Uterus (tissue), 3 donors: ENCODE measurements at regions not wholly inside any gene's neighbourhood (a gene's known extent, or its start where the extent isn't known, plus 50 kb on each side); places are given as distances from the start of the nearest gene placed in this dataset.

ENCODE experiments used
- DNase-seq, 2 donors: peaks; one replicate each; pipeline ENCODE4 v3.0.0-alpha.2; 2019 to 2020
- H3K27ac ChIP-seq, 2 donors: fragments of 200-600 bp; sonication (generic); 1 replicate in 1 of 2; 2 replicates in 1 of 2; pipeline ENCODE4 v1.5.1; 2016 to 2018
- H3K27me3 ChIP-seq, 2 donors: fragments of 200-600 bp; sonication (generic); one replicate each; pipeline ENCODE4 v1.5.1; 2018 to 2019; ENCODE audit warnings: control low read depth in 1 of 2
- H3K36me3 ChIP-seq, 2 donors: fragments of 200-600 bp; sonication (generic); one replicate each; pipeline ENCODE4 v1.5.1; 2019; ENCODE audit warnings: control low read depth in 1 of 2
- H3K4me1 ChIP-seq, 2 donors: fragments of 200-600 bp; sonication (generic); one replicate each; pipeline ENCODE4 v1.5.1; 2018 to 2019; ENCODE audit warnings: control low read depth in 1 of 2
- H3K4me3 ChIP-seq, 2 donors: fragments of 200-600 bp; sonication (generic); 1 replicate in 1 of 2; 2 replicates in 1 of 2; pipeline ENCODE4 v1.5.1; 2018 to 2019; ENCODE audit warnings: mild to moderate bottlenecking in 1 of 2
- H3K9me3 ChIP-seq, 2 donors: fragments of 200-600 bp; sonication (generic); one replicate each; pipeline ENCODE4 v1.5.1; 2019; ENCODE audit warnings: control low read depth in 1 of 2
- POLR2A ChIP-seq, 2 donors: fragments of 450-650 bp; IDR thresholded peaks; one replicate each; pipeline ENCODE4 v1.6.1; 2016; ENCODE audit warnings: antibody characterized with exemption in 2 of 2, mild to moderate bottlenecking in 1 of 2, moderate library complexity in 1 of 2
- intact Hi-C: fragments of 100-400 bp; cut with DNase I; formaldehyde crosslinking; loops from one replicate; pipeline ENCODE4 v1.15.1; 2023; ENCODE audit warnings: low total_unique reads
- TF ChIP-seq, protein P1 (sequence below), 4 experiments: fragments of 200-600 bp in 2 of 4; fragments of 450-650 bp in 2 of 4; sonication (generic) in 2 of 4; IDR thresholded peaks; one replicate each; pipeline ENCODE4 v1.5.1; 2016 to 2019; ENCODE audit warnings: antibody characterized with exemption in 4 of 4, mild to moderate bottlenecking in 2 of 4, moderate library complexity in 1 of 4
- donor health status: DM: yes; HTN: yes; CAD: no.

DNA sequence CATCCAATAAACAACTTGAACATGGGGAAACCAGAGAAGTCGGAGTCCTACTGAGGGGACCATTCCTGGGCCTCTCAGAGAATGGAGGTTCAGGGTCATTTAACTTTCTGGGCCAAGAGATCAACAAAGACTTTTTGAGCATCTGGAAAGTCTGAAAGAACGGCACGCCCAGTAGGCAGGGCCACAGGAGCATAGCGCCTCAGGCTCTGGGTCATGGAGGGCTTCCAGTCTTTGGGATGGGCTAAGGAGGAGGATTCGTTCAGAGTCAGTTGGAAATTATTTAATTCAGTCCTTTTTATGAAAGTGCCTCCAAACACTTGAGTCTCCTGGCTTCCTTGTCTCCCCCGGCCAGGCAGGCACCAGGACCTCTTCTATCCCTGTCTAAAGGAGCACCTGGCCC, 101.1 kb upstream of the GLI2 start:
- Histone ChIP-seq H3K27me3 (no peaks in the 10 kb centered on the region), H3K36me3 (no peaks in the 10 kb centered on the region), H3K27ac (no peak overlapping the region), H3K9me3 (no peaks in the 10 kb centered on the region), H3K4me3 (no peak overlapping the region), H3K4me1 (no peaks in the 10 kb centered on the region)
- no peak for DNase-seq
- intact Hi-C loops = no loop called here
- TF ChIP-seq, protein P1, sequence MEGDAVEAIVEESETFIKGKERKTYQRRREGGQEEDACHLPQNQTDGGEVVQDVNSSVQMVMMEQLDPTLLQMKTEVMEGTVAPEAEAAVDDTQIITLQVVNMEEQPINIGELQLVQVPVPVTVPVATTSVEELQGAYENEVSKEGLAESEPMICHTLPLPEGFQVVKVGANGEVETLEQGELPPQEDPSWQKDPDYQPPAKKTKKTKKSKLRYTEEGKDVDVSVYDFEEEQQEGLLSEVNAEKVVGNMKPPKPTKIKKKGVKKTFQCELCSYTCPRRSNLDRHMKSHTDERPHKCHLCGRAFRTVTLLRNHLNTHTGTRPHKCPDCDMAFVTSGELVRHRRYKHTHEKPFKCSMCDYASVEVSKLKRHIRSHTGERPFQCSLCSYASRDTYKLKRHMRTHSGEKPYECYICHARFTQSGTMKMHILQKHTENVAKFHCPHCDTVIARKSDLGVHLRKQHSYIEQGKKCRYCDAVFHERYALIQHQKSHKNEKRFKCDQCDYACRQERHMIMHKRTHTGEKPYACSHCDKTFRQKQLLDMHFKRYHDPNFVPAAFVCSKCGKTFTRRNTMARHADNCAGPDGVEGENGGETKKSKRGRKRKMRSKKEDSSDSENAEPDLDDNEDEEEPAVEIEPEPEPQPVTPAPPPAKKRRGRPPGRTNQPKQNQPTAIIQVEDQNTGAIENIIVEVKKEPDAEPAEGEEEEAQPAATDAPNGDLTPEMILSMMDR (IDR thresholded peaks at IDR 0.05) = no peak
- TF ChIP-seq POLR2A (IDR thresholded peaks at IDR 0.05) = no peak

DNA sequence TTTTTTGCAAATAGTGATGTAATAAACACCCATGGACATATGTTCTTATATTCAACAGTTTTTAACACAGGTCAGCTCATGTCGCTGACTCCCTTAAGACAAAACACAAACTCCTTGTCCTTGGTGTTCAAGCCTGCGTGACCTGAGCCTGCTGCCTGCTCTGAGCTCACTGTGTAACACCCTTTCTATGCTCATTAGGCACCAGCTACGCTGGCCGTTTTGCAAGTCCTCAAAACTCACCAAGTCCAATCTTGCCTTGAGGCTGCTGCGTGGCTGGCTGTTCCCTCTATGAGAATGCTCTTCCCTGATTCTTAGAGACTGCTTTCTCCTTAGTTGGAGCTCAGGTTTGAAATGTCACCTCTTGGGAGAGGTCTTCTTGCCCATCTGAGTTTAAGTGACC, 100.5 kb upstream of the GLI2 start:
- no peak overlapping the region for H3K4me3 ChIP-seq
- intact Hi-C loops = no loop called here
- no peaks in the 10 kb centered on the region for H3K36me3 ChIP-seq
- no peak for DNase-seq
- H3K9me3 ChIP-seq = no peaks in the 10 kb centered on the region
- H3K27ac ChIP-seq = no peak overlapping the region
- TF ChIP-seq, protein P1 (IDR thresholded peaks at IDR 0.05) = no peak
- TF ChIP-seq POLR2A (IDR thresholded peaks at IDR 0.05) = no peak
- H3K4me1 ChIP-seq = no peaks in the 10 kb centered on the region
- no peaks in the 10 kb centered on the region for H3K27me3 ChIP-seq

DNA sequence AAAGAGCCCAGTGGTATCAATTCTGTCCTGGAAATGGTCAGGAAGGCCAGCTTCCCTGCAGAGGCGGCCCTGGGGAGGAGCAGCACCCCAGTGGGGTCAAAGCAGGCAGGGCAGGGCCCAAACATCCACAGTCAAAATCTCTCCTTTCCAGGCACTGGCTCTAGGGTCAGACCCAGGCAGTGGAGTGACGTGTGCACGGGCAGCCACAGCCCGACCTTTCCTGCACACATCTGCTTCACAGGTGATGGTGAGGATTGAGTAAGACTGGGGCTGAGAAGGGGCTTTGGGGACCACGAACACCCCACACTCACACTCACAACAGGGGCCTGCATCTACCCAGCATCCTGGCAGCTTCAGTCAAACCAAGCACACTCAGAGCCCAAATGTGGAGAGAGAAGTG, 97.8 kb upstream of the GLI2 start:
- no peak for DNase-seq
- Histone ChIP-seq H3K9me3 (no peaks in the 10 kb centered on the region), H3K27me3 (no peaks in the 10 kb centered on the region), H3K4me1 (no peaks in the 10 kb centered on the region), H3K4me3 (no peak overlapping the region), H3K27ac (no peak overlapping the region), H3K36me3 (no peaks in the 10 kb centered on the region)
- intact Hi-C loops = no loop called here
- no peak for TF ChIP-seq POLR2A (IDR thresholded peaks at IDR 0.05)
- TF ChIP-seq, protein P1 (IDR thresholded peaks at IDR 0.05) = no peak

DNA sequence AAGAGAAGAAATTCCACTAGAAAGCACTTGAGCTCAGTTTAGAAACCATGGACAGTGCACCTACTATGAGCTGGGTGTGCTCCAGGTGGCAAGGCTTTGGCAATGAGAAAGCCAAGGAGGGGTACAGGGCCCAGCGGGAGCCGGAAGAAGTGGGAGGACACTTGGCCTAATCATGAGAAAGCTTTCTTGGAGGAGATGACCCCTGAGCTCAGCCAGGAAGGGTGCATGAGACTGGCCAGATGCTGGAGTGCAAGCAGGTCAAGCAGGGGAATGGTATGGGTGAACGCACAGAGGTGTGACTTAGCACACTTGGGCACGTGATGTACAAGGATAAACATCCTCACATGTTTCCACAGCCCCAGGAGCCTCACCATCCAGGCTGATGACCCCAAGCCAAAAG, 97.2 kb upstream of the GLI2 start:
- intact Hi-C loops = no loop called here
- H3K27ac ChIP-seq = no peak overlapping the region
- H3K36me3 ChIP-seq = no peaks in the 10 kb centered on the region
- no peak for DNase-seq
- no peak overlapping the region for H3K4me3 ChIP-seq
- H3K4me1 ChIP-seq = no peaks in the 10 kb centered on the region
- no peaks in the 10 kb centered on the region for H3K27me3 ChIP-seq
- no peaks in the 10 kb centered on the region for H3K9me3 ChIP-seq
- TF ChIP-seq, protein P1 (IDR thresholded peaks at IDR 0.05) = no peak
- TF ChIP-seq POLR2A (IDR thresholded peaks at IDR 0.05) = no peak

DNA sequence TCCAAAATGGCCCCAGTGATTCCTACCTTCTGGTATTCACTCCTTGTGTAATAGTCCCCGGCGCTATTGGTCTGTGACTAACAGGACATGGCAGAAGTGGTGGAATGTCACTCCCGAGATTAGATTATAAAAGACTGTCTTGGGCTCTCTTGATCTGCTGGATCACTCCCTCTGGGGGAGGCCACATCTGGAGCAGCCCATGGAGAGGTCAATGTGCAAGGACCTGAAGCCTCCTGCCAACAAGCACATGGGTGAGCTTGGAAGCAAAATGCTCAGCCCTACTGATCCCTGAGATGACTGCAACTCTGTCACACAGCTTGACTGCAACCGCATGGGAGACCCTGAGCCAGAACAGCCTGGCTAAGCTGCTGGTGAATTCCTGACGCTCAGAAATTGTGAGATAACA, 94.3 kb upstream of the GLI2 start:
- Histone ChIP-seq H3K36me3 (no peaks in the 10 kb centered on the region), H3K4me1 (no peaks in the 10 kb centered on the region), H3K27me3 (no peaks in the 10 kb centered on the region), H3K4me3 (no peak overlapping the region), H3K27ac (no peak overlapping the region), H3K9me3 (no peaks in the 10 kb centered on the region)
- intact Hi-C loops = no loop called here
- TF ChIP-seq POLR2A (IDR thresholded peaks at IDR 0.05) = no peak
- TF ChIP-seq, protein P1 (IDR thresholded peaks at IDR 0.05) = no peak
- no peak for DNase-seq
